Pancreas (tissue), 10 donors: ENCODE measurements at regions not wholly inside any gene's neighbourhood (a gene's known extent, or its start where the extent isn't known, plus 50 kb on each side); places are given as distances from the start of the nearest gene placed in this dataset.

Experiments
- ATAC-seq, 4 donors: fragments of 200-7000 bp; cut with Tn5 transposase; one replicate each; pipeline versions ENCODE4 v1.8.0 to v1.9.1; 2020; ENCODE audit warnings: mild to moderate bottlenecking in 4 of 4, moderate library complexity in 4 of 4
- DNase-seq, 6 donors: peaks; one replicate each; pipeline ENCODE4 v3.0.0-alpha.2; 2020
- FAIRE-seq: peaks from 2 replicates; lab custom pipeline; 2012; peaks lifted over from hg19 to GRCh38; lab: Jason Lieb, UNC
- H3K27ac ChIP-seq, 4 donors: fragments of 200-600 bp; sonication (generic); 1 replicate in 3 of 4; 2 replicates in 1 of 4; pipeline versions ENCODE4 v1.5.0 to v1.8.0; 2020
- H3K27me3 ChIP-seq, 4 donors: fragments of 200-600 bp; one replicate each; pipeline ENCODE4 v1.8.0; 2021
- H3K36me3 ChIP-seq, 3 donors: fragments of 200-600 bp; sonication (generic) in 1 of 3; one replicate each; pipeline versions ENCODE4 v1.5.0 to v1.8.0; 2020 to 2021
- H3K4me1 ChIP-seq, 3 donors: fragments of 200-600 bp; one replicate each; pipeline ENCODE4 v1.8.0; 2021
- H3K4me3 ChIP-seq, 4 donors: fragments of 200-600 bp; sonication (generic) in 2 of 4; one replicate each; pipeline versions ENCODE4 v1.5.0 to v1.8.0; 2020 to 2021
- H3K9me3 ChIP-seq, 4 donors: fragments of 200-600 bp; one replicate each; pipeline ENCODE4 v1.8.0; 2021
- WGBS, 2 donors: extraction: QIAGEN DNeasy Blood & Tissue Kit; methylation state at CpG; one replicate each; pipeline ENCODE4 v1.1.7; 2013; 5-methylcytosine and 5-hydroxymethylcytosine counted together
- intact Hi-C, 3 donors: fragments of 100-400 bp; cut with DNase I; formaldehyde crosslinking; loops; one replicate each; pipeline versions ENCODE4 v1.11.1 to v1.14.2; 2022
- TF ChIP-seq, protein P1 (sequence below), 4 donors: fragments of 200-600 bp; sonication (generic) in 3 of 4; IDR thresholded peaks; one replicate each; pipeline versions ENCODE4 v1.5.0 to v1.8.0; 2021; ENCODE audit warnings: antibody characterized with exemption in 4 of 4
- donor health status: healthy with polysubstance abuse.
- donor health status: DM: no; HTN: no; CAD: no; lungs with moderate emphysema.
- donor health status: DM: no; HTN: no; CAD: no.
- donor health status: control.
- donor health status: control.
- donor health status: Bipolar disorder and iron deficiency.
- donor health status: DM: yes; HTN: yes; CAD: no.
- donor health status: DM: no; HTN: no; CAD: no.
- donor health status: DM: no; HTN: no; CAD: no.
- donor health status: DM: yes; HTN: yes; CAD: no.

DNA sequence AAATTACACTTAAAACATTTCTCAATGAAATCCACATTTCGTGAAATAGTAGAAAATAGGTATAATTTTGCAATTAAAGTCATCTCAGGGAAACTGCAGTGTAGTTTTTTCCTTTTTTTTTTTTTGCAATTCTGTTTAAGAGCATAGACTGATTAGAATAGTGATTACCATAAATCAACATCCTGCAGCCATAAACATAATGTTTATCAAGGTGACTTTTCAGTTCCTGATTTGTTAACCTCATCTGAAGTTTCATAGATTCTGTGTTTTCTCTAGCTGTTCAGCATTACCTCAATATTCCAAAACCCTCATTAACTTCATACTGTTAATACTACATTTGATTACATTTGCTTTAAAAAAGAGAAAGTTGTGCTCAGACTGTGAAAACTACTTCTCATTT is 286.3 kb upstream of the DACH1 start:
- TF ChIP-seq, protein P1, sequence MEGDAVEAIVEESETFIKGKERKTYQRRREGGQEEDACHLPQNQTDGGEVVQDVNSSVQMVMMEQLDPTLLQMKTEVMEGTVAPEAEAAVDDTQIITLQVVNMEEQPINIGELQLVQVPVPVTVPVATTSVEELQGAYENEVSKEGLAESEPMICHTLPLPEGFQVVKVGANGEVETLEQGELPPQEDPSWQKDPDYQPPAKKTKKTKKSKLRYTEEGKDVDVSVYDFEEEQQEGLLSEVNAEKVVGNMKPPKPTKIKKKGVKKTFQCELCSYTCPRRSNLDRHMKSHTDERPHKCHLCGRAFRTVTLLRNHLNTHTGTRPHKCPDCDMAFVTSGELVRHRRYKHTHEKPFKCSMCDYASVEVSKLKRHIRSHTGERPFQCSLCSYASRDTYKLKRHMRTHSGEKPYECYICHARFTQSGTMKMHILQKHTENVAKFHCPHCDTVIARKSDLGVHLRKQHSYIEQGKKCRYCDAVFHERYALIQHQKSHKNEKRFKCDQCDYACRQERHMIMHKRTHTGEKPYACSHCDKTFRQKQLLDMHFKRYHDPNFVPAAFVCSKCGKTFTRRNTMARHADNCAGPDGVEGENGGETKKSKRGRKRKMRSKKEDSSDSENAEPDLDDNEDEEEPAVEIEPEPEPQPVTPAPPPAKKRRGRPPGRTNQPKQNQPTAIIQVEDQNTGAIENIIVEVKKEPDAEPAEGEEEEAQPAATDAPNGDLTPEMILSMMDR (IDR thresholded peaks at IDR 0.05) = no peak
- Histone ChIP-seq H3K27ac (no peak overlapping the region), H3K9me3 (no peaks in the 10 kb centered on the region), H3K27me3 (no peaks in the 10 kb centered on the region), H3K4me1 (no peaks in the 10 kb centered on the region), H3K36me3 (no peaks in the 10 kb centered on the region), H3K4me3 (no peak overlapping the region)
- no peak for ATAC-seq
- WGBS, 2 donors = 92 to 93% methylated on average over 1 of the region's 1 CpG
- no peak for DNase-seq
- FAIRE-seq = no peak
- intact Hi-C loops = no loop called here

DNA sequence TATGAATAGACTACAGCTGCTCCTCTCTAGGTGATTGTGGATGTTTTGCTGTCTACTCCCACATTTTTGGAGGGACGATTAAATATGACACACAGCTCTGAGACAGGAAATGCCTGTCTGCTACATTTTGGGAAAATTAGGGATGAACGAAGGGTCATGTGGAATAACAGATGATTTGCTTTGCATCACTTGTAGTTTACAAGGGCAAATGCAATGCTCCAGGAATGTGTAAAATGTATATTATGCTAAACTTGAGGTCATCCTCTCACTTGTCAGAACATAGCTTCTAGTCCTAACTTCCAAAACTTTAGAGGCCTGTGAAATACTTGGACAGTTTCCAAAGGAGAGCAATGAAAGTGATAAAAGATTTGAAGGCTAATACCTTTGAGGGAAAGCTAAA is 284.2 kb upstream of the DACH1 start:
- WGBS, 2 donors = 76 to 86% methylated on average over 2 of the region's 2 CpGs
- DNase-seq = no peak

DNA sequence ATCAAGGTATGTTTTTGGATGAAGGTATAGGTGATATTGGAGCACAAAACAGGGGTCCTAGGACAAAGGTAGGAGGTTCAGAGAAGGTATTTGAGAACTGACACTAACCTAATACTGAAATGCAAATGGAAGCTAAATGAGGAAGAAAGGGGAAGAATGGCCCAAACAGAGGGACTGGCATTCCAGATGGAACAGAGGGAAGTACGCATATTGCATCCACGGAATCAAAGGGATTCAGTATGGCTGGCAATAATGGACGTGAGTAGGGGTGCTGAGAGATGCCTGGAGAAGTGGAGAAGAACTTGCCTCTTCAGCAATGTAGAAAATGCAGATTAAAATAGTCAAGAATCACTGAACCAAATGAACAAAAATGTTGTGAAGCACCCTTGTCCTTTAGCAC is 283.5 kb upstream of the DACH1 start:
- Histone ChIP-seq H3K4me1 (no peaks in the 10 kb centered on the region), H3K9me3 (no peaks in the 10 kb centered on the region), H3K4me3 (no peak overlapping the region), H3K27ac (no peak overlapping the region), H3K36me3 (no peaks in the 10 kb centered on the region), H3K27me3 (no peaks in the 10 kb centered on the region)
- WGBS, 2 donors = 93 to 95% methylated on average over 3 of the region's 3 CpGs
- TF ChIP-seq, protein P1 (IDR thresholded peaks at IDR 0.05) = no peak
- no peak for FAIRE-seq
- no peak for ATAC-seq
- no peak for DNase-seq
- intact Hi-C loops = no loop called here

More for the DNA sequence above, 284.2 kb upstream of the DACH1 start:
- TF ChIP-seq, protein P1 (IDR thresholded peaks at IDR 0.05) = no peak
- no peak for ATAC-seq
- no peak overlapping the region for H3K27ac ChIP-seq
- H3K36me3 ChIP-seq = no peaks in the 10 kb centered on the region
- FAIRE-seq = no peak
- H3K27me3 ChIP-seq = no peaks in the 10 kb centered on the region
- no peak overlapping the region for H3K4me3 ChIP-seq
- intact Hi-C loops = no loop called here
- H3K9me3 ChIP-seq = no peaks in the 10 kb centered on the region
- no peaks in the 10 kb centered on the region for H3K4me1 ChIP-seq

DNA sequence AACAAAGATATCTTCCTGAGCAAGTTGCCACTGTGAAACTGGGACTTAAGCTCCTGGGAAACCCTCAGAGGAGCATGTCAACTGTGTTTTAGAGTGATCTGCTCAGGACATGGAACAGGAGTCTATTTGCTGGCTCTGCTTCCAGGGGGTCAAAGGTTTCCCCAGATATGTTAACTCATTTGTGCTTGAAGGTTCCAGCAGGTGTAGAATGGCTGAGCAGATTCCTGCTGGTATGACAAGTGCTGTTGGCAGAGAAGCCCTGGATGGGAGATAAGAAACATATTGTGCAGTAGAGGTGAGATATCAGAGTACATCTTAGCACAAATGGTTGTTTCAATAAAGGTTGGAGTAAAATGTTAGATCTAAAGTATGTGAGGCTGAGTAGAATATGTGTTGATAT is 282.7 kb upstream of the DACH1 start:
- no peaks in the 10 kb centered on the region for H3K4me1 ChIP-seq
- TF ChIP-seq, protein P1 (IDR thresholded peaks at IDR 0.05) = no peak
- DNase-seq (no peak), ATAC-seq (peak in 2 of 4 donors; percentile 65 to 81), FAIRE-seq (no peak)
- H3K27ac ChIP-seq = no peak overlapping the region
- H3K27me3 ChIP-seq = no peaks in the 10 kb centered on the region
- intact Hi-C loops = no loop called here
- no peak overlapping the region for H3K4me3 ChIP-seq
- no peaks in the 10 kb centered on the region for H3K36me3 ChIP-seq
- no peaks in the 10 kb centered on the region for H3K9me3 ChIP-seq

DNA sequence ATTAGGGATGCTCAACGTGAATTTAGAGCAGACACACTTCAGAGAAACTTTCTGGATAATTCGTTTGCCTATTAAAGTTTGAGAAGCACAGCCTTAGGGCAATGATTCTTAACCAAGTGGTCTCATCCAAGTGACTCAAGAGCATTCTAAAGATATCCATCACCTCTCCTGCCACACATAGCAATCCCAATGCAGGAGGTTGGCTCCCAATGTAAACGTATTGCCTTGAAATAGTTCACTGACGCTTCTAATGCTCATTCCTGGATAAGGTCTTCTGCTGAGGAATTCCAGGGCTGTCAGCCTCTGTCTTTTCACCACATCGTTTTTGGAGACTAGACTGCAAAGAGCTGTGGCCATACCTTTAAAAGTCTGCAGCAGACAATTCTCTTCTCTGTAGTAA is 279.8 kb upstream of the DACH1 start:
- H3K36me3 ChIP-seq = no peaks in the 10 kb centered on the region
- no peak for DNase-seq
- H3K27ac ChIP-seq = no peak overlapping the region
- H3K27me3 ChIP-seq = no peaks in the 10 kb centered on the region
- TF ChIP-seq, protein P1 (IDR thresholded peaks at IDR 0.05) = no peak
- peaks cover 5 to 9% (median 8%) of the 10 kb centered on the region in 3 donors for H3K4me1 ChIP-seq
- no peak for FAIRE-seq
- no peak overlapping the region for H3K4me3 ChIP-seq
- intact Hi-C loops = no loop called here
- H3K9me3 ChIP-seq = no peaks in the 10 kb centered on the region
- ATAC-seq = no peak
- 78 to 79% methylated on average over 5 of the region's 5 CpGs for WGBS, 2 donors
